Stimulated activated CD4-positive, alpha-beta T cell treated with anti-CD3 and anti-CD28 coated beads, TNF-alpha, amount 100 ng/mL, for 4 hours (primary cell): ENCODE measurements at regions not wholly inside any gene's neighbourhood (a gene's known extent, or its start where the extent isn't known, plus 50 kb on each side); places are given as distances from the start of the nearest gene placed in this dataset.

Experiments
- DNase-seq, 3 experiments: peaks; one replicate each; pipeline ENCODE4 v3.0.0-alpha.2; 2020; ENCODE audit warnings: low read depth in 3 of 3

GRCh38 chr15:70264738-70265465 lies 167.2 kb upstream of the TLE3 start:
- DNase-seq, result no peak

- no peak for DNase-seq
Observed at GRCh38 chr15:70264014-70264582, 166.4 kb upstream of the TLE3 start.

GRCh38 chr15:70262591-70263274 lies 165.0 kb upstream of the TLE3 start:
- DNase-seq, result no peak

DNA sequence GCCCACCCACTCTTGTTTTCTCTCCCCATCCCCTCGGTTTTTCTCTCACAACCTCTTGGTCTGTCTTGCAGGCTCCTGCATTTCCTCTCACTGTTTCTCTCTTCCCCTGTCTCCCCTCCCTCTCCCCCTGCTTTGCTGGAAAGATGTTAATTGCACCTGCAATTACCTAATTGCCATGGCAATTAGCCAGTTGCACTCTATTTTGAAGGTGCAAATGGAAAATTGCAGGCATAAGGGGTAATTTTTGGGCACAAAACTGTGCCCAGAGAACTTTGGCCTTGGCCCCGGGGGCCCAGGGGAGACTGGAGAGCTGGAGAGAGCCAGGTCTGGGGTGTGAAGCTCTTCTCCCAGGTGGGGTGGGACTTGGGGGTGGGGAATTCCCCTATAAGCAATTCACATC lies 164.5 kb upstream of the TLE3 start:
- DNase-seq, result no peak

GRCh38 chr15:70261083-70261482 lies 163.4 kb upstream of the TLE3 start:
- no peak for DNase-seq

GRCh38 chr15:70260580-70260979 lies 162.9 kb upstream of the TLE3 start:
- DNase-seq, result no peak

DNA sequence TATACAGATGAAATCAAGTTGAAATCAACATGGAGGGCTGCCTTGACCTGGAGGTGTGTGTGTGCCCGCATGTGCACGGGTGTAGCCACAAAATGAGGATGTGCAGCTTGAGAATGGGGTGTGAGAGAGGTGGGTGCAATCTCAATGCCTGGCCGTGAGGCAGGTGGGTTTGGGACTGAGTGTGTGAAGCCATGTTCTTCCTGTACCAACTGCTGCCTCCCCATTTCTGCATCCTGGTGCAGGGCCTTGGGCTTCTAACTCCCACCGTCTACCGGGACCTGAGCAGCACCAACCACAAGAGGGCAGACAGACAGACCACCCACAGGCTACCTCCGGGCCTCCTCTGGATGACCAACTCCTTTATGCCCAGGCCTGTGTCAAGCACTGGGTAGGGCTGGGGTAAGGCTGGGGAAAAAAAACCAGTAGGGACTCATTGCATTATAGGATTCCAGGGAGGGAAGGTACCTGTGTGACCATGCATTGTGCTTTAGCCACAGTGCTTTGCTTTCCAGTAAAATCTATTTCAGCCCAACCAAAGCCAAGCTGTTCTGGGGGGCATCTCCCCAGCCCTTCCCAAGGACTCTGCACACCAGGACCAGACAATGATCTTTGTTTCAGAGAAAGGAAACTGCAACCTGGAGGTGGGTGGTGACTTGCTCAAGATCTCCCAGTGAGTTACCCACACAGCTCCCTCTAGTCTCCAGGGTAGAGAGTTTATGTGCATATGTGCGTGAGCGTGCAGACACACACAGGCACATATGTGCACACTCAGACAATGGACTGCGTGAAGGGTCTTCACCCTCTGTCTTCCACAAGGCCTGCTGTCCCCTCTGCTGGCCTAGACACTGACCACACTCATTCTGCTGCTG lies 162.2 kb upstream of the TLE3 start:
- no peak for DNase-seq

GRCh38 chr15:70259028-70259424 lies 161.3 kb upstream of the TLE3 start:
- peak; percentile 24 to 36 (median 26) for DNase-seq

DNA sequence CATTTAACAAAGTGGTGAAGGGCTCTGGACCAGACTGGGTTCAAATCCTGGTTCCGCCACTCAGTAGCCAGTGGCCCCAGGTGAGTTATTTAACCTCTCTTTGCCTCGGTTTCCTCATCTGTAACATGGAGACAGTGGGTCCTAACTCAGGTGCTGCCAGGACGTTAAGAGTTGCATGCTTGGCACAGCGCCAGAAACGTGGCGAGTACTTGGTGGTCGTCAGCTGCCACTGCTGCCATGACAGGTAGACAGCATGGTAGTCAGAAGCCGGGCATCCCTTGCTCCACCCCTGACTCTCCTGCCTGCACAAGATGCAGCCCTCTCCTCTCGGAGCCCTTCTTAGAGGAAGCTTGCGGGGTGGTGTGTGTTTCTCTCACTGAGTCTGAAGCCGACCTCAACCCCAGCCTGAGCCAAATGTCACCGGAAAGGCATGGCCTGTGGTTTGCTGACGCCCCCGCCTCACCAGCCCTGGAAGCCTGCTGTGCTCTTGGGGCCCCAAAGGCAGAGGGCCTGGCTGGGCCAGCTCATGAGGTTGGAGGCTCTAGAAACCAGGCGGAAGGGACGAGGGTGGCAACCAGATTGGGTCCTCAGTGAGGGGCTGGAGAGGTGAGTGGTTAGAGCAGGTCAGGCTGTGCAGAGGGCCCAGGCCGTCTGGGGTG lies 160.8 kb upstream of the TLE3 start:
- DNase-seq, result peak; percentile 42 to 56 (median 46)

DNA sequence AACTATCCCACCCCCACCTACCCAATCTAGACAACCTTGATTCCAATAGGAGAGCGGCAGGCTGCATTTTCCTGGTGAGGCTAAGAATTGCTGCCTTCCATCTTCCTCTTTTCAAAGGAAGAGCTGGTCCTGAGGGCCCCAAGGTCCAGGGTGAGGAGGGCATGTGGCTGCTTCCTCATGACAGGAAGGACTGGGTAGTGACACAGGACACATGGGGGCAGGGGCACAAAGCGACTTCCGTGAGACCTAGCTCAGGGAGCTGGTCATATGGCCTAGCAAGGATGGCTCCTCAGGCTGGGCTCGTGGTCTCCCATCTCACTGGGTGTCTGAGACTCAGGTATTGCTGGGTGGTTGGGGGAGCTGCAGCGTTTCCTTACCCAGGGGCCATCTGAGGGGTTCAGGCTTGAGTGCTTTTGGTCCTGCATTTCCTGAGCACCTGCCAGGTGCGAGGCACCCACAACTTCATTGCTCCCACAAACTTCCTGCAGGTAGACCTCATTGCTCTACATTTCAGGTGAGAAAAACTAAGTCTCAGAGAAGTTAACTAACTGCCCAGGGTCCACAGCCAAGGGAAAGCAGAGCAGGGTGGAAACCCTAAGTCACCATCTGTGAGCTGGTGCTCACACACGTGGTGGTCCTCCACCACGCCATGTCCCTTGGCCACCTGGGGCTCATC lies 160.0 kb upstream of the TLE3 start:
- DNase-seq, result no peak

GRCh38 chr15:70257047-70257446 lies 159.3 kb upstream of the TLE3 start:
- no peak for DNase-seq

- DNase-seq, result no peak
Observed at GRCh38 chr15:70254311-70254869, 156.7 kb upstream of the TLE3 start.

DNA sequence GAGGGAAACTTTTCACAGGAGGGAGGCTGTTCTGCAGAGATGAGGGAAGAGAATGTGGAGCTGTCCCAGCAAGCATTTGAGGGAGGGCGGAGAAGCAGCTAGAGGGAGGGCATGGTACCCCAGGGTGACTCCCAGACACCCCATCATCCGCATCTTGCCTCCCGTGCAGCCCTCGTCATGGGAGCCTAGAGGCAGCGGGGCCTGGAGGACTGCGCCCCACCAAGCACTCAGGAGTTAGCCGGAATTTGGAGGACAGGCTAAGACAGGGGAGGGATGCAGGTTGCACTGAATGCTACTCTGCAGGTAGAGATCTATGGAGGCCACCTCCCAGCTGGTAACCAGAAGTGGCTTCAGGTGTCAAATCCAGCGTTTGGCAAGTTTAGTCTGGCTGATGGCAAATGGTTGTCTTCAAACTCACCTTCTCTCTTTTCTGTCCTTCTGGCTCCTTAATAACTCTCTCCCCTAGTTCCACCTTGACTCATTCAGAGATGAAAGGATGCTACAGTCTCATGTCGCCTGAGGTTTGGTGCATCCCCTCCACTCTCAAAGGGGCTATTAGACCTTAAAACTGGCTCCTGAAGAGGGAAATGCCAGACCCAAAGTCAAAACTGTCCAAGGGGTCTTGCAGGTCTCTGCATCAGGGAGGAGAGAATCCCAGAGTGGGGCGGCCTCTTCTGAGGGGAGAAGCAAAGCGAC lies 155.9 kb upstream of the TLE3 start:
- no peak for DNase-seq

DNA sequence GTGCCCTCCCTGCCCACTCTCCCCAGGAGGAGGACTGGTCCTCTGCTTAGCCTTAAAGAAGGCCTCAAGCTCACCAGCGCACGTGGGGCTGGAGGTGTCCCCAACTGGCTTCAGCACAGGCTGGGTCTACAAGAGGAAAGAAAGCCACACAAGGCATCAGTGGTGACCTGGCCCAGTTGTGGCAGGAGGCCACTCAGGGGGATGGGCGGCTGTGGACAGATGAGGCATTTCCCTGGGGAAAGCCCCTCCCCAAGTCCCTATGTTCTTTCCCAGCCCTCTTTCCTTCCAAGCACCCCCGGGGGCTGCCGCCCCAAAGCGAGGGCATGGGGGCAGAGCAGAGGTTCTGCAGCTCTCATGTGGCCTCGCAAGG lies 155.2 kb upstream of the TLE3 start:
- DNase-seq, result no peak

DNA sequence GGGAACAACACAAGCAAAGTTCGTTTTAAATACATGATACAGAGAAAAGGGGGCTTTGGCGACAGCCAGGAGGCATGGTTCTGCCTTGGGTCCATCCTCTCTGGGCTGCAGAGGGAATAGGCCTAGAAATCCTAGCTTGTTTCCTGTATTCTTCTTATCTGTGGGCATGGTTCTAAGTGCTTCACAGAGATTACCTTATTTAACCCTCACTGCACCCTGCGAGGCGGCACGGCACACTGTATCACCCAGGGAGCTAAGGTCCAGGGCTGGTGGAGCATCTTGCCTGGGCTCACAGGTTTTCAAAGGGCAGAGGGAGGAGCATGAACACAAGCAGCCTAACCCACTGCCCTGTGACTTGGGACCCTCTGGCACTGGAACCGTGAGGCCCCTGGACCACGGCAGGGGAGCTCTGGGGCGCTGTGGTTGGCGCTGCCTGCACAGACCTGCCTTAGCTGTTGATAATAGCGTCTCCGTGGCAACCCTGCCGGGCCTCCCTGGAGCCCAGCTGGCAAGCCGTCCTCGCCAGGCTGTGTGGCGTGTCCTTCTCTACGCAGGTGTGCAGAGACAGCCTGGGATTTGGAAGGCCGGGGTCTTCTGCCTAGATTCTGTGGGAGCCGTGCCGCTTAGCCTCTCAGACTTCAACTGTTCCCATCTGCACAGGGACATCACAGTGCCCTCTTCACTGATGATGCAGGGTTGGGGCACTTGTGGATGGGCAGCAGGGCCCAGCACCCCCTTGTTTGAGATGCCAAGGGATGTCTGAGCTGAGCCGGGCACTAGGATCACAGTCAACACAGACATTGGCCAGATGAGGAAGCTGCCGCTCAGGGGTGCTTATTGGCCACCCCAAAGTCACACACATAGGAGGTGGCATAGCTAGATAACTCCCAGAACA lies 154.6 kb upstream of the TLE3 start:
- no peak for DNase-seq

DNA sequence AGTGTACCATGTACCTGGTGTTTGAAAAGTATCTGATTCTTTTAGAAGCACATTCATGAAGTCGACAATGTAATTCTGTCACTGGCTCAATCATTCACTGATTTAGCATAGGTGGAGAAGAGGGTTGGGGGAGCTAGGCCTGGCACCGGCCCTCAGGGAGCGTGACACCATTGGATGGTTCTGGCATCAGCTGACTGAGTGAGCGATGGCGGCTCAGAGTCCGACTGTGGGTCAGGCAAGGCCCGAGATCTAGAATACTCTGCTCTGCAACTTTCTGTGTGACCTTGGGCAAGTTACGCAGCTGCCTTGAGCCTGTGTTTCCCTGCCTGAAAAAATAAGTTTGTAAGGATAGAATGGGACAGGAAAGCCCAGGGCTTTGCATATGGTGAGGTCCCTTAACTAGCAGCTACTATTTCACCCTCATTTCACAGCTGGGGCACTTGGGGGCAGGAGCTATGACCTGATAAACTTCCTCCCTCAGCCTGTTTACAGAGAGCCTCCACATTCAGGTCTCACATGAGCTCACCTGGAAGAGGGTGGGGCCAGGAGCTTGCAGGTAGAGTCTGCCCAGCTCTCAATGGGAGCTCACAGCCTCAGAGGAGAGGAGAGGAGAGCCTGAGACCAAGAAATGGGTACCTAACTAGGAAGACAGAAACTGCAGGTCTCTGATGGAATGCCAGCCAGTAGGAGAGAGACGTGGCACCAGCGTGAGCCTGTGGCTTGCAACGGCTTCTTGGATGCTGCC lies 153.7 kb upstream of the TLE3 start:
- no peak for DNase-seq

GRCh38 chr15:70250208-70251201 lies 152.8 kb upstream of the TLE3 start:
- DNase-seq, result no peak
